ENCODE measurements at regions not wholly inside any gene's neighbourhood (a gene's known extent, or its start where the extent isn't known, plus 50 kb on each side); places are given as distances from the start of the nearest gene placed in this dataset.

DNA sequence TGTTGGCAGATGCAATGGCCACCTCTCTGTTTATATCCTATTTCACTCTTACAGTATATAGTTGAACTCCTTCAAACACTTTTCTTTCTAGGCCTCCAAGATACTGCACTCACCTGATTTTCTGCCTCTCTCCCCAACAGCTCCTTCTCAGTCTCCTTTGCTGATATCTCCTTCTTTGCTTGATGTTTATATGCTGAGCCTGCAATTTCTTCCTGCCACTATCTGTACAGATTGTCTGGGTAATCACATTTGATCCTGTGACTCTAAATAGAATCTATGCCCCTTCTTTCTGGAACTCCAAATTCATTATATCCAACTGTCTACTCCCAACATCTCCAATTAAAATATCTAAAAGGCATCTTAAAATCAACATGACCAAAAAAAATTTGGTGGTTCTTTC lies 165.5 kb upstream of the PFN2 start:
- Histone ChIP-seq H2AK5ac (ENCODE audit: insufficient read length, low read length) (no peak overlapping the region), H3K4me2 (ENCODE audit: insufficient read depth, insufficient read length, low read length) (no peak overlapping the region), H3K23me2 (ENCODE audit: insufficient read length, low read depth, low read length, poor library complexity, severe bottlenecking) (no peaks in the 10 kb centered on the region), H3T11ph (ENCODE audit: low read length) (no peak overlapping the region), H2BK120ac (ENCODE audit: low read depth, low read length, poor library complexity, severe bottlenecking) (no peak overlapping the region), H2BK12ac (ENCODE audit: insufficient read length, low read depth, low read length) (no peak overlapping the region), H4K5ac (ENCODE audit: insufficient read length, low read depth, low read length) (no peak overlapping the region), H4K8ac (replicated peaks; ENCODE audit: insufficient read length, low read depth, low read length) (no peak overlapping the region), H3K18ac (ENCODE audit: insufficient read length, low read depth, low read length) (no peak overlapping the region), H2BK15ac (ENCODE audit: low read depth, low read length) (no peak overlapping the region), H3K27me3 (ENCODE audit: insufficient read depth, low read length) (no peaks in the 10 kb centered on the region), H3K9ac (ENCODE audit: extremely low read depth, insufficient read length, low read length) (no peak overlapping the region), H3K4ac (ENCODE audit: low read depth, low read length) (no peak overlapping the region), H3K27ac (ENCODE audit: insufficient read length, low read depth, low read length) (no peak overlapping the region), H3K9me3 (ENCODE audit: control insufficient read depth, low read depth, low read length) (no peaks in the 10 kb centered on the region), H3K79me2 (ENCODE audit: insufficient read depth, low read length) (no peaks in the 10 kb centered on the region), H3K56ac (ENCODE audit: insufficient read length, low read depth, low read length) (no peak overlapping the region), H2AFZ (ENCODE audit: low read length) (no peak overlapping the region), H3K14ac (ENCODE audit: insufficient read depth, low read length) (no peak overlapping the region), H4K20me1 (ENCODE audit: control insufficient read depth, insufficient read depth, insufficient read length) (no peaks in the 10 kb centered on the region), H4K91ac (ENCODE audit: insufficient read length, low read depth, low read length) (no peak overlapping the region), H3K4me1 (ENCODE audit: insufficient read depth, low read length) (peaks cover 8% of the 10 kb centered on the region; the same call in 1 of the 2 replicates), H3K79me1 (ENCODE audit: insufficient read depth, low read depth, low read length, poor library complexity, severe bottlenecking) (no peaks in the 10 kb centered on the region), H3K23ac (ENCODE audit: insufficient read length, low read depth, low read length) (no peak overlapping the region), H2BK20ac (ENCODE audit: low read depth, low read length, poor library complexity, severe bottlenecking) (no peak overlapping the region), H2BK5ac (ENCODE audit: insufficient read length, low read length) (no peak overlapping the region)
- Mint-ChIP-seq H3K27me3 (ENCODE audit: low read depth) (no peaks in the 10 kb centered on the region; the same call in 1 of the 2 replicates), H3K27ac (no peak overlapping the region; a peak in 1 of 7 replicates), H3K4me3 (no peak overlapping the region), H3K36me3 (ENCODE audit: insufficient read depth in 1 of 3, low read depth in 3 of 3) (peaks cover 0 to 7% (median 0%) of the 10 kb centered on the region in 3 experiments; a peak in 3 of 7 replicates), H3K4me1 (peaks cover 12 to 14% of the 10 kb centered on the region in 2 experiments), H3K9me3 (no peaks in the 10 kb centered on the region)
- no peak for DNase-seq
- TF ChIP-seq, protein P1, sequence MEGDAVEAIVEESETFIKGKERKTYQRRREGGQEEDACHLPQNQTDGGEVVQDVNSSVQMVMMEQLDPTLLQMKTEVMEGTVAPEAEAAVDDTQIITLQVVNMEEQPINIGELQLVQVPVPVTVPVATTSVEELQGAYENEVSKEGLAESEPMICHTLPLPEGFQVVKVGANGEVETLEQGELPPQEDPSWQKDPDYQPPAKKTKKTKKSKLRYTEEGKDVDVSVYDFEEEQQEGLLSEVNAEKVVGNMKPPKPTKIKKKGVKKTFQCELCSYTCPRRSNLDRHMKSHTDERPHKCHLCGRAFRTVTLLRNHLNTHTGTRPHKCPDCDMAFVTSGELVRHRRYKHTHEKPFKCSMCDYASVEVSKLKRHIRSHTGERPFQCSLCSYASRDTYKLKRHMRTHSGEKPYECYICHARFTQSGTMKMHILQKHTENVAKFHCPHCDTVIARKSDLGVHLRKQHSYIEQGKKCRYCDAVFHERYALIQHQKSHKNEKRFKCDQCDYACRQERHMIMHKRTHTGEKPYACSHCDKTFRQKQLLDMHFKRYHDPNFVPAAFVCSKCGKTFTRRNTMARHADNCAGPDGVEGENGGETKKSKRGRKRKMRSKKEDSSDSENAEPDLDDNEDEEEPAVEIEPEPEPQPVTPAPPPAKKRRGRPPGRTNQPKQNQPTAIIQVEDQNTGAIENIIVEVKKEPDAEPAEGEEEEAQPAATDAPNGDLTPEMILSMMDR (conservative IDR thresholded peaks at IDR 0.05) = no peak
